Neuronal stem cell (in vitro differentiated cells): ENCODE measurements at regions not wholly inside any gene's neighbourhood (a gene's known extent, or its start where the extent isn't known, plus 50 kb on each side); places are given as distances from the start of the nearest gene placed in this dataset.

ENCODE experiments used
- DNase-seq: peaks from one replicate; pipeline ENCODE4 v3.0.0-alpha.2; 2013; ENCODE audit warnings: low spot score
- H2AFZ ChIP-seq: one replicate; pipeline ENCODE4 v1.6.1; 2013; ENCODE audit warnings: mild to moderate bottlenecking, low read length, inconsistent platforms
- H2AK5ac ChIP-seq: 2 replicates; pipeline ENCODE4 v1.6.1; 2013; ENCODE audit warnings: low read depth, mild to moderate bottlenecking, inconsistent platforms, low read length, moderate library complexity, mixed read lengths
- H2BK120ac ChIP-seq: 2 replicates; pipeline ENCODE4 v1.6.1; 2013; ENCODE audit warnings: low read depth, mild to moderate bottlenecking, inconsistent platforms, low read length, moderate library complexity, mixed read lengths
- H2BK12ac ChIP-seq: one replicate; pipeline ENCODE4 v1.6.1; 2013; ENCODE audit warnings: low read length, inconsistent platforms
- H2BK15ac ChIP-seq: 2 replicates; pipeline ENCODE4 v1.6.1; 2013; ENCODE audit warnings: mild to moderate bottlenecking, low read length, inconsistent platforms, mixed read lengths
- H2BK5ac ChIP-seq: one replicate; pipeline ENCODE4 v1.6.1; 2013; ENCODE audit warnings: inconsistent platforms, mild to moderate bottlenecking, low read length, moderate library complexity
- H3K14ac ChIP-seq: one replicate; pipeline ENCODE4 v1.6.1; 2013; ENCODE audit warnings: low read length, inconsistent platforms
- H3K18ac ChIP-seq: 2 replicates; pipeline ENCODE4 v1.6.1; 2013; ENCODE audit warnings: low read length, inconsistent platforms
- H3K23ac ChIP-seq: 2 replicates; pipeline ENCODE4 v1.6.1; 2013; ENCODE audit warnings: low read depth, mild to moderate bottlenecking, mixed read lengths, low read length, inconsistent platforms; ENCODE audit not compliant: poor library complexity
- H3K27ac ChIP-seq: replicated peaks from 3 replicates; pipeline ENCODE4 v1.5.1; 2013; ENCODE audit warnings: low read length, inconsistent platforms
- H3K27me3 ChIP-seq, 3 experiments: 2 replicates each; pipeline ENCODE4 v1.6.1; 2013; ENCODE audit warnings: low read length in 3 of 3, mild to moderate bottlenecking in 2 of 3, inconsistent platforms in 1 of 3, low read depth in 1 of 3, mixed read lengths in 1 of 3, moderate library complexity in 1 of 3; ENCODE audit not compliant: control insufficient read depth in 3 of 3, insufficient read depth in 3 of 3
- H3K36me3 ChIP-seq, 2 donors: replicated peaks in 1 of 2; 2 replicates each; pipeline ENCODE4 v1.6.1; 2013; ENCODE audit warnings: low read length in 2 of 2; ENCODE audit not compliant: control insufficient read depth in 2 of 2, insufficient read depth in 2 of 2
- H3K4ac ChIP-seq: 2 replicates; pipeline ENCODE4 v1.6.1; 2013; ENCODE audit warnings: inconsistent platforms, mild to moderate bottlenecking, low read length, moderate library complexity
- H3K4me1 ChIP-seq, 2 donors: 1 replicate in 1 of 2; 2 replicates in 1 of 2; pipeline ENCODE4 v1.6.1; 2013; ENCODE audit warnings: low read length in 2 of 2, low read depth in 1 of 2; ENCODE audit not compliant: control insufficient read depth in 2 of 2, insufficient read depth in 1 of 2
- H3K4me2 ChIP-seq: one replicate; pipeline ENCODE4 v1.6.1; 2013; ENCODE audit warnings: mild to moderate bottlenecking, low read length, inconsistent platforms; ENCODE audit not compliant: insufficient read depth, poor library complexity, severe bottlenecking
- H3K4me3 ChIP-seq, 2 donors: 2 replicates each; pipeline ENCODE4 v1.5.1; 2013; ENCODE audit warnings: low read length in 2 of 2, mild to moderate bottlenecking in 2 of 2, inconsistent platforms in 1 of 2, moderate library complexity in 1 of 2
- H3K79me1 ChIP-seq: one replicate; pipeline ENCODE4 v1.6.1; 2013; ENCODE audit warnings: low read depth, mild to moderate bottlenecking, inconsistent platforms, low read length, moderate library complexity
- H3K9ac ChIP-seq: one replicate; pipeline ENCODE4 v1.6.1; 2013; ENCODE audit warnings: mild to moderate bottlenecking, low read depth, low read length, inconsistent platforms; ENCODE audit not compliant: poor library complexity
- H3K9me3 ChIP-seq, 2 donors: replicated peaks in 1 of 2; 2 replicates each; pipeline versions ENCODE3 to v1.6.1; 2013; ENCODE audit warnings: low read length in 2 of 2, mild to moderate bottlenecking in 2 of 2, inconsistent platforms in 1 of 2, low read depth in 1 of 2, mixed read lengths in 1 of 2, moderate library complexity in 1 of 2; ENCODE audit not compliant: control insufficient read depth in 2 of 2, insufficient read depth in 1 of 2
- H4K8ac ChIP-seq: one replicate; pipeline ENCODE4 v1.6.1; 2013; ENCODE audit warnings: low read depth, mild to moderate bottlenecking, inconsistent platforms, low read length, moderate library complexity
- H4K91ac ChIP-seq: one replicate; pipeline ENCODE4 v1.6.1; 2013; ENCODE audit warnings: low read length, low read depth, mild to moderate bottlenecking, inconsistent platforms; ENCODE audit not compliant: poor library complexity
- WGBS, 2 donors: extraction: QIAGEN DNeasy Blood & Tissue Kit; methylation state at CpG; one replicate each; pipeline ENCODE4 v1.1.7; 2013; ENCODE audit warnings: missing lambda C conversion rate in 2 of 2, mixed read lengths in 1 of 2; ENCODE audit not compliant: insufficient read length in 2 of 2, insufficient replicate concordance in 1 of 2; ENCODE audit errors: extremely low coverage in 2 of 2; 5-methylcytosine and 5-hydroxymethylcytosine counted together

GRCh38 chr15:95044745-95045417 is 813.5 kb downstream of the MCTP2 start:
- no peak overlapping the region for H2BK5ac ChIP-seq
- H3K36me3 ChIP-seq = no peaks in the 10 kb centered on the region
- no peak overlapping the region for H3K4me2 ChIP-seq
- no peak overlapping the region for H3K27ac ChIP-seq
- no peak overlapping the region for H3K18ac ChIP-seq
- H3K14ac ChIP-seq = no peak overlapping the region
- H3K4ac ChIP-seq = no peak overlapping the region
- no peak overlapping the region for H2AK5ac ChIP-seq
- H4K8ac ChIP-seq = no peak overlapping the region
- no peak overlapping the region for H4K91ac ChIP-seq
- H2BK120ac ChIP-seq = no peak overlapping the region
- H2BK15ac ChIP-seq = no peak overlapping the region
- H3K4me1 ChIP-seq = peaks cover 0 to 5% of the 10 kb centered on the region in 2 donors
- peaks cover 4 to 13% of the 10 kb centered on the region in 2 donors for H3K9me3 ChIP-seq
- H3K79me1 ChIP-seq = no peaks in the 10 kb centered on the region
- WGBS, 2 donors = no CpG with 5 or more reads among the region's 8 CpGs
- peak overlapping the region; percentile 27 for H2AFZ ChIP-seq
- peaks cover 0 to 2% (median 0%) of the 10 kb centered on the region in 3 experiments for H3K27me3 ChIP-seq
- no peak overlapping the region for H3K9ac ChIP-seq
- no peak overlapping the region for H3K23ac ChIP-seq
- no peak overlapping the region for H3K4me3 ChIP-seq
- no peak overlapping the region for H2BK12ac ChIP-seq
- DNase-seq = no peak

DNA sequence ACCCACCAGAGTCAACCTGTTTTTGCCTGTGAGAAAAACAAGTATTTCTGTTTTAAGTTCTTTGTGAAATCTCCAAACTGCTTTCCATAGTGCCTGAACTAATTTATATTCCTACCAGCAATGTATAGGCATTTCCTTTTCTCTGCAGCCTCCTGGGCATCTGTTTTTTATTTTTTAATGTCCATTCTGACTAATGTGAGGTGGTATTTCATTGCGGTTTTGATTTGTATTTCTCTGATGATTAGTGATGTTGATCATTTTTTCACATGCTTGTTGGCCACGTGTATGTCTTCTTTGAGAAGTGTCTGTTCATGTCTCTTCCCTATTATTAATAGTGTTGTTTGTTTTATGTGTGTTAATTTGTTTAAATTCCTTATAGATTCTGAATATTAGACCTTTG is 820.5 kb downstream of the MCTP2 start:
- WGBS, 2 donors = no CpG with 5 or more reads among the region's 2 CpGs
- Histone ChIP-seq H3K9ac (no peak overlapping the region), H3K27ac (no peak overlapping the region), H3K18ac (no peak overlapping the region), H2BK12ac (no peak overlapping the region), H2AFZ (no peak overlapping the region), H2BK5ac (no peak overlapping the region), H3K9me3 (peaks cover 4 to 13% of the 10 kb centered on the region in 2 donors), H3K4me2 (no peak overlapping the region), H2AK5ac (no peak overlapping the region), H3K23ac (no peak overlapping the region), H3K4me3 (no peak overlapping the region), H3K27me3 (peaks cover 0 to 2% (median 0%) of the 10 kb centered on the region in 3 experiments), H3K4ac (no peak overlapping the region), H2BK15ac (no peak overlapping the region), H3K4me1 (peaks cover 0 to 1% of the 10 kb centered on the region in 2 donors), H4K91ac (no peak overlapping the region), H4K8ac (no peak overlapping the region), H2BK120ac (no peak overlapping the region), H3K14ac (no peak overlapping the region), H3K79me1 (no peaks in the 10 kb centered on the region), H3K36me3 (no peaks in the 10 kb centered on the region)
- no peak for DNase-seq

DNA sequence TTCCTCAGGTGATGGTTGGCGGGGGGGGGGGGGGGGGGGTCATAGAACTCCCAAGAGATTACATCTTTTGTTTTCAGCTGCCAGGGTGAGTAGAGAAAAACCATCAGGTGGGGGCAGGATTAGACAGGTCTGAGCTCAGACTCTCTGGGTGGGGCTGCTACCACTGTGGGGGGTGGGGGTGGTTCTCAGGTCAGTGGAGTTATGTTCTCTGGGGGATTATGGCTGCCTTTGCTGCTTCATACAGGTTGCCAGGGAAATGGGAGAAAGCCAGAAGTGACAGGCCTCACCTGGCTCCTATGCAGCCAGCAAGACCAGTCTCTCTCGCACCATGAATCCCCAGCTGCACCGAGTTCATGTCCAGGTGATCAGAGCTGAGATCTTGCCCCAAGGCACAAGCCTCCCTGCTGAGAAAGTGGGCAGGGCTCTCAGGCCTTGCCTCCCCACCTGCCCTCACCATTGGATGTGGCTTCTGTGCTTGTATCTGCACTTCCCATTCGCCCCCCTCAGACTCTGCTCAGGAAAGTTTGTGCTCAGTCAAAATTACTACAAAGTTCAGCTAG is 828.1 kb downstream of the MCTP2 start:
- no peak overlapping the region for H2BK120ac ChIP-seq
- no peak overlapping the region for H2BK12ac ChIP-seq
- H2BK5ac ChIP-seq = no peak overlapping the region
- H3K4me3 ChIP-seq = no peak overlapping the region
- no peak overlapping the region for H3K18ac ChIP-seq
- no peaks in the 10 kb centered on the region for H3K9me3 ChIP-seq
- H3K36me3 ChIP-seq = no peaks in the 10 kb centered on the region
- H3K23ac ChIP-seq = no peak overlapping the region
- no peak overlapping the region for H3K9ac ChIP-seq
- no peak overlapping the region for H3K27ac ChIP-seq
- H3K79me1 ChIP-seq = no peaks in the 10 kb centered on the region
- no peaks in the 10 kb centered on the region for H3K4me1 ChIP-seq
- no peak overlapping the region for H2AFZ ChIP-seq
- H4K91ac ChIP-seq = no peak overlapping the region
- WGBS, 2 donors = no CpG with 5 or more reads among the region's 4 CpGs
- no peak overlapping the region for H3K4me2 ChIP-seq
- no peak overlapping the region for H2AK5ac ChIP-seq
- H3K27me3 ChIP-seq = no peaks in the 10 kb centered on the region
- no peak for DNase-seq
- no peak overlapping the region for H4K8ac ChIP-seq
- H3K14ac ChIP-seq = no peak overlapping the region
- H2BK15ac ChIP-seq = no peak overlapping the region
- H3K4ac ChIP-seq = no peak overlapping the region

- WGBS, 2 donors = no CpG with 5 or more reads among the region's 11 CpGs
- no peak overlapping the region for H2BK15ac ChIP-seq
- H3K4ac ChIP-seq = no peak overlapping the region
- no peak overlapping the region for H3K23ac ChIP-seq
- no peak overlapping the region for H2BK5ac ChIP-seq
- no peak overlapping the region for H2BK120ac ChIP-seq
- no peak overlapping the region for H3K18ac ChIP-seq
- H3K4me3 ChIP-seq = no peak overlapping the region
- H2BK12ac ChIP-seq = no peak overlapping the region
- H3K9ac ChIP-seq = no peak overlapping the region
- no peaks in the 10 kb centered on the region for H3K4me1 ChIP-seq
- H3K14ac ChIP-seq = no peak overlapping the region
- no peak overlapping the region for H2AFZ ChIP-seq
- H2AK5ac ChIP-seq = no peak overlapping the region
- H4K8ac ChIP-seq = no peak overlapping the region
- H3K4me2 ChIP-seq = no peak overlapping the region
- H3K79me1 ChIP-seq = no peaks in the 10 kb centered on the region
- DNase-seq = no peak
- no peak overlapping the region for H3K27ac ChIP-seq
- peaks cover 0 to 2% of the 10 kb centered on the region in 2 donors for H3K9me3 ChIP-seq
- no peaks in the 10 kb centered on the region for H3K27me3 ChIP-seq
- H3K36me3 ChIP-seq = no peaks in the 10 kb centered on the region
- no peak overlapping the region for H4K91ac ChIP-seq
These were observed 837.5 kb downstream of the MCTP2 start for GRCh38 chr15:95068701-95069521.
